ENCODE measurements at regions not wholly inside any gene's neighbourhood (a gene's known extent, or its start where the extent isn't known, plus 50 kb on each side); places are given as distances from the start of the nearest gene placed in this dataset.

DNA sequence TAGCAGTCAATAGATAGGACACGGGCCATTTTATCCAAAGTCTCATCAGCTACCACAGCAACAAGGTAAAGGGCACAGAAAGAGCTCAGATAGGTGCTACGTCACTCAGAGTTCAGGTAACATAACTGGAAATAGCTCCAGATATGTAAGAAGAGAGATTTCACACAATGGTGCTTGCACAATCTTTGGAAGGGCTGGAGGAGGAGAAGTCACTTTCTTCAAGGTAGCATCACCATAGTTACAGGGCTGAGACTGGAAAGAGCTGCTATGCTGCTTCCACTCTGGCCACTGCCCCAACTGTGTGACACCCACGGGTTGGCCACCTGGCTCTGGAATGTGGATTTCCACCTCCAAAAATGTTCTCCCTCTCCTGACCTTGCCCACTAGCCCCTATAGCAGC lies 448.8 kb upstream of the THBS1 start:
- TF ChIP-seq ESRRG (CRISPR knock-in tag; IDR thresholded peaks at IDR 0.05): no peak
- TF ChIP-seq CSDC2 (CRISPR knock-in tag; IDR thresholded peaks at IDR 0.05): no peak
- TF ChIP-seq ZFP30 (CRISPR knock-in tag; IDR thresholded peaks at IDR 0.05): no peak
- TF ChIP-seq, protein P1, sequence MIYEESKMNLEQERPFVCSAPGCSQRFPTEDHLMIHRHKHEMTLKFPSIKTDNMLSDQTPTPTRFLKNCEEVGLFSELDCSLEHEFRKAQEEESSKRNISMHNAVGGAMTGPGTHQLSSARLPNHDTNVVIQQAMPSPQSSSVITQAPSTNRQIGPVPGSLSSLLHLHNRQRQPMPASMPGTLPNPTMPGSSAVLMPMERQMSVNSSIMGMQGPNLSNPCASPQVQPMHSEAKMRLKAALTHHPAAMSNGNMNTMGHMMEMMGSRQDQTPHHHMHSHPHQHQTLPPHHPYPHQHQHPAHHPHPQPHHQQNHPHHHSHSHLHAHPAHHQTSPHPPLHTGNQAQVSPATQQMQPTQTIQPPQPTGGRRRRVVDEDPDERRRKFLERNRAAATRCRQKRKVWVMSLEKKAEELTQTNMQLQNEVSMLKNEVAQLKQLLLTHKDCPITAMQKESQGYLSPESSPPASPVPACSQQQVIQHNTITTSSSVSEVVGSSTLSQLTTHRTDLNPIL (CRISPR knock-in tag; IDR thresholded peaks at IDR 0.05; ENCODE audit: low read depth): no peak
- TF ChIP-seq, protein P2, sequence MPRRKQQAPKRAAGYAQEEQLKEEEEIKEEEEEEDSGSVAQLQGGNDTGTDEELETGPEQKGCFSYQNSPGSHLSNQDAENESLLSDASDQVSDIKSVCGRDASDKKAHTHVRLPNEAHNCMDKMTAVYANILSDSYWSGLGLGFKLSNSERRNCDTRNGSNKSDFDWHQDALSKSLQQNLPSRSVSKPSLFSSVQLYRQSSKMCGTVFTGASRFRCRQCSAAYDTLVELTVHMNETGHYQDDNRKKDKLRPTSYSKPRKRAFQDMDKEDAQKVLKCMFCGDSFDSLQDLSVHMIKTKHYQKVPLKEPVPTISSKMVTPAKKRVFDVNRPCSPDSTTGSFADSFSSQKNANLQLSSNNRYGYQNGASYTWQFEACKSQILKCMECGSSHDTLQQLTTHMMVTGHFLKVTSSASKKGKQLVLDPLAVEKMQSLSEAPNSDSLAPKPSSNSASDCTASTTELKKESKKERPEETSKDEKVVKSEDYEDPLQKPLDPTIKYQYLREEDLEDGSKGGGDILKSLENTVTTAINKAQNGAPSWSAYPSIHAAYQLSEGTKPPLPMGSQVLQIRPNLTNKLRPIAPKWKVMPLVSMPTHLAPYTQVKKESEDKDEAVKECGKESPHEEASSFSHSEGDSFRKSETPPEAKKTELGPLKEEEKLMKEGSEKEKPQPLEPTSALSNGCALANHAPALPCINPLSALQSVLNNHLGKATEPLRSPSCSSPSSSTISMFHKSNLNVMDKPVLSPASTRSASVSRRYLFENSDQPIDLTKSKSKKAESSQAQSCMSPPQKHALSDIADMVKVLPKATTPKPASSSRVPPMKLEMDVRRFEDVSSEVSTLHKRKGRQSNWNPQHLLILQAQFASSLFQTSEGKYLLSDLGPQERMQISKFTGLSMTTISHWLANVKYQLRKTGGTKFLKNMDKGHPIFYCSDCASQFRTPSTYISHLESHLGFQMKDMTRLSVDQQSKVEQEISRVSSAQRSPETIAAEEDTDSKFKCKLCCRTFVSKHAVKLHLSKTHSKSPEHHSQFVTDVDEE (CRISPR knock-in tag; IDR thresholded peaks at IDR 0.05): no peak
- no peak for TF ChIP-seq TOX (CRISPR knock-in tag; IDR thresholded peaks at IDR 0.05; ENCODE audit: borderline replicate concordance)
- TF ChIP-seq ZNF565 (CRISPR knock-in tag; conservative IDR thresholded peaks at IDR 0.05; ENCODE audit: low read depth): no peak
- no peak for ATAC-seq

DNA sequence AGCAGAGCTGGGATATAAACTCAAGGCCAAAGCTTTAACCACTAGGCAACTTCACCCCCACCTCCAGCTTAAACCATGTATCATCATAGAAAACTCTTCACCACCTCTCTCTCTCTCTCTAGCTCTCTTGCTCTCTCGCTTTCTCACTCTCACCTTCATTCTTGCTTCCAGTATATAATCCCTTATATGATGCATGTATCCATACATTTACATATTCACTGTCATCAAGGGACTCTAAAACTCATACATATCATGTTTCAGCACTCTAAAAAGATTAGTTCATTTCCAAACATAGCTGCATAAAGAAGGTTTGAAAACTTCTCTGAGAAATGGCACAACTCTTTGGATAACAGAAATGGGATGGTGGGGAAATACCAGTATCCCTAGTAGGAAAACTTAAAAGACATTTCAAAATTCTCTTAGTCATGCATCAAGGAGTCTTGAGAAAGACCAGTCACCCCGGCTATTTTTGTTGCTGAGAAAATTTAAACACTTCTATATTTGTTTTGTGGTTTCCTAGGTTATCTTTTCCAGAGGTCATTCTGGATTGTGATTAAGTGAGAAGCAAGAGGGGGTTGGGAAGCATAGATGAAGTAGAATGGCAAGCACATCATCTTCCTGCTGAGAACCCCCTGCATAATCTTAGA lies 447.8 kb upstream of the THBS1 start:
- TF ChIP-seq ZC3H10 (CRISPR knock-in tag; IDR thresholded peaks at IDR 0.05) (0 out of 2 replicates have a peak, but pooled peaks have one; percentile 36), ISL1 (CRISPR knock-in tag; IDR thresholded peaks at IDR 0.05) (0 out of 2 replicates have a peak, but pooled peaks have one; percentile 29), SNAI2 (CRISPR knock-in tag; IDR thresholded peaks at IDR 0.05) (no peak), ZNF70 (CRISPR knock-in tag; IDR thresholded peaks at IDR 0.05) (no peak), RARB (CRISPR knock-in tag; IDR thresholded peaks at IDR 0.05) (no peak), ZNF8 (CRISPR knock-in tag; IDR thresholded peaks at IDR 0.05) (no peak), ZNF565 (CRISPR knock-in tag; conservative IDR thresholded peaks at IDR 0.05; ENCODE audit: low read depth) (no peak), ESRRG (CRISPR knock-in tag; IDR thresholded peaks at IDR 0.05) (no peak)
- TF ChIP-seq, protein P3, sequence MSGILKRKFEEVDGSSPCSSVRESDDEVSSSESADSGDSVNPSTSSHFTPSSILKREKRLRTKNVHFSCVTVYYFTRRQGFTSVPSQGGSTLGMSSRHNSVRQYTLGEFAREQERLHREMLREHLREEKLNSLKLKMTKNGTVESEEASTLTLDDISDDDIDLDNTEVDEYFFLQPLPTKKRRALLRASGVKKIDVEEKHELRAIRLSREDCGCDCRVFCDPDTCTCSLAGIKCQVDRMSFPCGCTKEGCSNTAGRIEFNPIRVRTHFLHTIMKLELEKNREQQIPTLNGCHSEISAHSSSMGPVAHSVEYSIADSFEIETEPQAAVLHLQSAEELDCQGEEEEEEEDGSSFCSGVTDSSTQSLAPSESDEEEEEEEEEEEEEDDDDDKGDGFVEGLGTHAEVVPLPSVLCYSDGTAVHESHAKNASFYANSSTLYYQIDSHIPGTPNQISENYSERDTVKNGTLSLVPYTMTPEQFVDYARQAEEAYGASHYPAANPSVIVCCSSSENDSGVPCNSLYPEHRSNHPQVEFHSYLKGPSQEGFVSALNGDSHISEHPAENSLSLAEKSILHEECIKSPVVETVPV (CRISPR knock-in tag; IDR thresholded peaks at IDR 0.05): no peak
- peak; percentile 33; the same call in 2 of the 3 replicates for ATAC-seq

DNA sequence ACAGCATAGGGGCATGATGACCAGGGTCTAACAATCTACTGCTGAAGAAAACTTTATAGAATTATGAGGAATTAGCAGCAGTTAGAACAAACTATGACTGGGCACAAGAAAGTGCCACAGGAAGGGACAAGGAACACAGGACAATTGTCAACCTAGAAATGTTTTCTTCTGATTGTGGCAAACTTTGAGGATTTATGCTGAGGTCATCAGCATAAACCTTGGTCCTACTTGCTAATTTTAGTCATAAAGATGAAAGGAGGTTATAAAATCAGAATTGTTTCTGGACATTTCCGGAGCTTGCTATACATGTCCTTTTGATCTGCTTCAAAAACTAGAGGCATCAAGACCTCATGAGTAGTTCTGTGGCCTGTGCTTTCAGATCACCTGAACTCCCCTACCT lies 446.6 kb upstream of the THBS1 start:
- TF ChIP-seq, protein P4, sequence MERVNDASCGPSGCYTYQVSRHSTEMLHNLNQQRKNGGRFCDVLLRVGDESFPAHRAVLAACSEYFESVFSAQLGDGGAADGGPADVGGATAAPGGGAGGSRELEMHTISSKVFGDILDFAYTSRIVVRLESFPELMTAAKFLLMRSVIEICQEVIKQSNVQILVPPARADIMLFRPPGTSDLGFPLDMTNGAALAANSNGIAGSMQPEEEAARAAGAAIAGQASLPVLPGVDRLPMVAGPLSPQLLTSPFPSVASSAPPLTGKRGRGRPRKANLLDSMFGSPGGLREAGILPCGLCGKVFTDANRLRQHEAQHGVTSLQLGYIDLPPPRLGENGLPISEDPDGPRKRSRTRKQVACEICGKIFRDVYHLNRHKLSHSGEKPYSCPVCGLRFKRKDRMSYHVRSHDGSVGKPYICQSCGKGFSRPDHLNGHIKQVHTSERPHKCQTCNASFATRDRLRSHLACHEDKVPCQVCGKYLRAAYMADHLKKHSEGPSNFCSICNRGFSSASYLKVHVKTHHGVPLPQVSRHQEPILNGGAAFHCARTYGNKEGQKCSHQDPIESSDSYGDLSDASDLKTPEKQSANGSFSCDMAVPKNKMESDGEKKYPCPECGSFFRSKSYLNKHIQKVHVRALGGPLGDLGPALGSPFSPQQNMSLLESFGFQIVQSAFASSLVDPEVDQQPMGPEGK (CRISPR knock-in tag; IDR thresholded peaks at IDR 0.05; ENCODE audit: borderline replicate concordance): no peak
- TF ChIP-seq ZFP30 (CRISPR knock-in tag; IDR thresholded peaks at IDR 0.05): no peak
- TF ChIP-seq, protein P3 (CRISPR knock-in tag; IDR thresholded peaks at IDR 0.05): no peak
- TF ChIP-seq ESRRG (CRISPR knock-in tag; IDR thresholded peaks at IDR 0.05): no peak
- TF ChIP-seq ZNF8 (CRISPR knock-in tag; IDR thresholded peaks at IDR 0.05): no peak
- TF ChIP-seq PPARA (CRISPR knock-in tag; IDR thresholded peaks at IDR 0.05; ENCODE audit: borderline replicate concordance): no peak
- no peak for TF ChIP-seq RARB (CRISPR knock-in tag; IDR thresholded peaks at IDR 0.05)
- no peak for TF ChIP-seq ZNF565 (CRISPR knock-in tag; conservative IDR thresholded peaks at IDR 0.05; ENCODE audit: low read depth)
- TF ChIP-seq BACH2 (CRISPR knock-in tag; IDR thresholded peaks at IDR 0.05; ENCODE audit: borderline replicate concordance): no peak
- TF ChIP-seq, protein P5, sequence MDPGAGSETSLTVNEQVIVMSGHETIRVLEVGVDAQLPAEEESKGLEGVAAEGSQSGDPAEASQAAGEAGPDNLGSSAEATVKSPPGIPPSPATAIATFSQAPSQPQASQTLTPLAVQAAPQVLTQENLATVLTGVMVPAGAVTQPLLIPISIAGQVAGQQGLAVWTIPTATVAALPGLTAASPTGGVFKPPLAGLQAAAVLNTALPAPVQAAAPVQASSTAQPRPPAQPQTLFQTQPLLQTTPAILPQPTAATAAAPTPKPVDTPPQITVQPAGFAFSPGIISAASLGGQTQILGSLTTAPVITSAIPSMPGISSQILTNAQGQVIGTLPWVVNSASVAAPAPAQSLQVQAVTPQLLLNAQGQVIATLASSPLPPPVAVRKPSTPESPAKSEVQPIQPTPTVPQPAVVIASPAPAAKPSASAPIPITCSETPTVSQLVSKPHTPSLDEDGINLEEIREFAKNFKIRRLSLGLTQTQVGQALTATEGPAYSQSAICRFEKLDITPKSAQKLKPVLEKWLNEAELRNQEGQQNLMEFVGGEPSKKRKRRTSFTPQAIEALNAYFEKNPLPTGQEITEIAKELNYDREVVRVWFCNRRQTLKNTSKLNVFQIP (CRISPR knock-in tag; IDR thresholded peaks at IDR 0.05; ENCODE audit: borderline replicate concordance, low read depth): no peak
- no peak for TF ChIP-seq ZFP3 (CRISPR knock-in tag; IDR thresholded peaks at IDR 0.05)
- no peak for TF ChIP-seq ZNF70 (CRISPR knock-in tag; IDR thresholded peaks at IDR 0.05)
- TF ChIP-seq, protein P2 (CRISPR knock-in tag; IDR thresholded peaks at IDR 0.05): no peak
- ATAC-seq: no peak
